ENCODE measurements at regions not wholly inside any gene's neighbourhood (a gene's known extent, or its start where the extent isn't known, plus 50 kb on each side); places are given as distances from the start of the nearest gene placed in this dataset.
"Not testable (repeated sequence)": the region's sequence is repeated elsewhere in the genome, so short reads cannot be mapped to it uniquely, and the experiment has no call there.

DNA sequence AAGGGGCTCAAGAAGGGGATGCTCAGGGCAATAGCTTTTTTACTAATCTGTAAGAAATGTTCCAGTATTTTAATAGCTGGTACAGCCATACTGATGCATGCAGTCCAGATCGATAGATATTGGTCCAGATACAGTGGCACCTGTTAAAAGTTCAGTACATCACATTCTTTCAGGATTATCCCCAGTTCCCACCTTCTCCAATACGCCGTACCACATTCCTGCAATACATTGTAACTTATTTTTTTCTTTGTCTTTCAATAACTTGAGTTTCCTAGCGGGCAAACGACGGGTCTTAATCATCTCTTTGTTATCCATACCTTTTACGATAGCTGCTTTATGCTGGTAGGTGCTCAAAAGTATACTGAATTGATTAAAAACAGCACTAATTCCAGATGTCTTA is 136.1 kb upstream of the NBPF19 start:
- not testable (repeated sequence) for H3K4me3 ChIP-seq (ENCODE audit: low read depth in 1 of 2, low read length in 2 of 2); H3K9ac ChIP-seq (ENCODE audit: low read length); H3K36me3 ChIP-seq (ENCODE audit: insufficient read depth, low read length); H3K9me3 ChIP-seq (ENCODE audit: low read length); H3K4me1 ChIP-seq (ENCODE audit: insufficient read depth, low read length); H3K27me3 ChIP-seq (ENCODE audit: control insufficient read depth in 1 of 2, insufficient read depth in 2 of 2, low read length in 2 of 2); H3K27ac ChIP-seq (ENCODE audit: low read depth, low read length)

DNA sequence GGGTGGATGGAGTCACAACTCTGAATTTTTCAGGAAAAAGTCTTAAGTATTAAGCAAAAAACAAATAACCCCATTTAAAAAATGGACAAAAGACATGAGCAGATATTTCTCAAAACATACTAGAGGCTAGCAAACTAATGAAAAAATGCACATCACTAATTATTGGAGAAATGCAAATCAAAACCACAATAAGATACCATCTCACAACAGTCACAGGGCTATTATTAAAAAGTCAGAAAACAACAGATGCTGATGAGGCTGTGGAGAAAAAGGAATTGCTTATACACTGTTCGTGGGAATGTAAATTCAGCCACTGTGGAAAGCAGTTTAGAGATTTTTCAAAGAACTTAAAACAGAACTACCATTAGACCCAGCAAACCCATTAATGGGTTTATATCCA is 125.4 kb upstream of the NBPF19 start:
- not testable (repeated sequence) for H3K27ac ChIP-seq (ENCODE audit: low read depth, low read length); H3K9ac ChIP-seq (ENCODE audit: low read length); H3K4me1 ChIP-seq (ENCODE audit: insufficient read depth, low read length); H3K9me3 ChIP-seq (ENCODE audit: low read length); H3K4me3 ChIP-seq (ENCODE audit: low read depth in 1 of 2, low read length in 2 of 2); H3K36me3 ChIP-seq (ENCODE audit: insufficient read depth, low read length); H3K27me3 ChIP-seq (ENCODE audit: control insufficient read depth in 1 of 2, insufficient read depth in 2 of 2, low read length in 2 of 2)

DNA sequence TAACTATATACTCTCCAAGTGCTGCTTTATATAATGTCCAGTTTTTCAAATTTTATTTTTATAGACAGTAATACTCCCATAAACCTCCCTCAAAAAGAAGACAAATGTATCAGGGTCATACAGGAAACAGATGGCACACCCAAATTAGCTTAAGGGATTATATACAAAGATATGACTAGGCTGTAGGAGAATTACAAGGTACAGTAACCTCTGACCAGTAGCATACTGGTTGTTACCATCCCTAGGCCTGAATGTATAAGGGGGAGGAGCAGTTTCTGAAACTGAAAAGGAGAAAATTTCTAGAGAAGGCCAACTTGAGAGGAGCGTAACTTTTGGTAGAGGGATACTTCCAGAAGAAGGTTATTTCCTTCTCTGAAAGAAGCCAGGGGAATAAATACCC is 122.6 kb upstream of the NBPF19 start:
- not testable (repeated sequence) for H3K9ac ChIP-seq (ENCODE audit: low read length); H3K27me3 ChIP-seq (ENCODE audit: control insufficient read depth in 1 of 2, insufficient read depth in 2 of 2, low read length in 2 of 2); H3K4me1 ChIP-seq (ENCODE audit: insufficient read depth, low read length); H3K27ac ChIP-seq (ENCODE audit: low read depth, low read length); H3K4me3 ChIP-seq (ENCODE audit: low read depth in 1 of 2, low read length in 2 of 2); H3K36me3 ChIP-seq (ENCODE audit: insufficient read depth, low read length); H3K9me3 ChIP-seq (ENCODE audit: low read length)

DNA sequence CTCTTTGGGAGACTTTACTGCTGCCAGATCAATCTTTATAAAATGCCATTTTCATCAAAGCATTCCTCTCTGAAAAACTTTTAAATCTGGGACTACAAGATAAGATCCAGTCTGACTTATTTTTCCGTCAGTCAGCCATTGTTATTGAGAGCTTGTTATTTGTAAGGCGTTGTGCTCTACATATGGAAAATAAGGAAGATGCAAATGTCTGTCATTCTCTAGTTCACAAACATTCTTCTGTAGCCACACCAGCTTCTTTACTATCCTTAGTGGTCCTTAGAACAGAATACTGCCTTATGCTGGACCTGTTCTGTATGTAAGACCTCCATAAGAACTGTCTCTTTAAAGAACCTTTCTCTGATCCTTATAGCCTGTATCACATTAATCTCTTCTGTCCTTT is 120.3 kb upstream of the NBPF19 start:
- not testable (repeated sequence) for H3K4me3 ChIP-seq (ENCODE audit: low read depth in 1 of 2, low read length in 2 of 2); H3K9ac ChIP-seq (ENCODE audit: low read length); H3K27me3 ChIP-seq (ENCODE audit: control insufficient read depth in 1 of 2, insufficient read depth in 2 of 2, low read length in 2 of 2); H3K27ac ChIP-seq (ENCODE audit: low read depth, low read length); H3K9me3 ChIP-seq (ENCODE audit: low read length); H3K36me3 ChIP-seq (ENCODE audit: insufficient read depth, low read length); H3K4me1 ChIP-seq (ENCODE audit: insufficient read depth, low read length)

DNA sequence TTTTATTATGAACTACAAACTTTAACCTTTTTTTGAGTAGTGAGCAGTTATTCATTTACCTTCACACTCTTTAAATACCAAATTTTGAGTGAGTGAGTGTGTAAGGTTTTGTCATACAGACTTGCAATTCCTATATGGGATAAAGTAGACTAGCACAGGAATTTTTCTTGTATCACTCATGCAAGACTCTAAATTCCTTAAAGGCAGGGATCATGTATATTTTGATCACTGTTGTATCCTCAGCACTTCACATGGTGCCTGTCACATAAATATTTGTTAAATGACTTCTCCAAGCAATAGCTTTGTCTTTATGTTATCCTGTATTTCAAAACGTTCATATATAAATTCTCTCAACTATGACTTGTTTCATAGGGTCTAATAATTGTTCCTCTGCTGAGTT is 119.1 kb upstream of the NBPF19 start:
- H3K9ac ChIP-seq (ENCODE audit: low read length); H3K4me3 ChIP-seq (ENCODE audit: low read depth in 1 of 2, low read length in 2 of 2); H3K36me3 ChIP-seq (ENCODE audit: insufficient read depth, low read length); H3K27ac ChIP-seq (ENCODE audit: low read depth, low read length); H3K4me1 ChIP-seq (ENCODE audit: insufficient read depth, low read length); H3K9me3 ChIP-seq (ENCODE audit: low read length); H3K27me3 ChIP-seq (ENCODE audit: control insufficient read depth in 1 of 2, insufficient read depth in 2 of 2, low read length in 2 of 2): not testable (repeated sequence)

DNA sequence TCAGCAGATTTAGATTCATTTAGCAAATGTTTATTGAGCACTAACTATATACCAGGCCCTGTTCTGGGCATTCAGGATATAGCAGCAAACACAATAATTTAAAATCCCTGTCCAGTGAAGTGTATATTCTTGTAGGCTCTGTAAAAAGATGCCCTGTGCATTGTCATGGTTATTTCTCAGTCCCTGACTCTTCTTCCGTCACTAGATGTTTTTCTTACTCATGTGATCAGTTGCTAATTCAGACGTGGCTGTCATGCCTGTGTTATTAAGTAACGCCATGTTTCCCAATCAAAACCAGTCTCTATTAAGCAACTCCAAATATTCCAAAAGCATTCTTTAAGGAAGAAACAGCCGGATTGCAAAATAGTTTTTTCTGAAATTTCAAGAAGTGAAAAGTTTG is 118.7 kb upstream of the NBPF19 start:
- H3K9me3 ChIP-seq (ENCODE audit: low read length); H3K4me1 ChIP-seq (ENCODE audit: insufficient read depth, low read length); H3K9ac ChIP-seq (ENCODE audit: low read length); H3K36me3 ChIP-seq (ENCODE audit: insufficient read depth, low read length); H3K4me3 ChIP-seq (ENCODE audit: low read depth in 1 of 2, low read length in 2 of 2); H3K27ac ChIP-seq (ENCODE audit: low read depth, low read length); H3K27me3 ChIP-seq (ENCODE audit: control insufficient read depth in 1 of 2, insufficient read depth in 2 of 2, low read length in 2 of 2): not testable (repeated sequence)

DNA sequence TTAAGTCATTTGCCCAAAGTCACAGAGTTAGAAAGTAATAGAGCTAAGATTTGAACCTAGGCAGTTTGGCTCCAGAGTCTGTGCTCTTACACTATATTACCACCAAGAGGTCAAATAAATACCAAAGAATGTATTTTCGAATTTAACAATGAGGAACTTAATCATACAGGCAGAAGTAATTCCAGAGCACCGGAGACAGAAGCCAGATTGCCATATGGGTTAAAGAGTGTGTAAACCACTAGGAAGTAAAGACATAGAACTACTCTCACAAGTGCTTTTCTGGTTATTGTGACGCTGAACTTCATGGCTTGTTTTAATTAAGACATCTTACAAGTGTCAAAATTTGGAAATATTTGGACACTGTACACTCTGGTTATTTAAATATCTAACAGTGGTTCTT is 114.5 kb upstream of the NBPF19 start:
- H3K4me1 ChIP-seq (ENCODE audit: insufficient read depth, low read length); H3K4me3 ChIP-seq (ENCODE audit: low read depth in 1 of 2, low read length in 2 of 2); H3K27ac ChIP-seq (ENCODE audit: low read depth, low read length); H3K9me3 ChIP-seq (ENCODE audit: low read length); H3K9ac ChIP-seq (ENCODE audit: low read length); H3K27me3 ChIP-seq (ENCODE audit: control insufficient read depth in 1 of 2, insufficient read depth in 2 of 2, low read length in 2 of 2); H3K36me3 ChIP-seq (ENCODE audit: insufficient read depth, low read length): not testable (repeated sequence)

DNA sequence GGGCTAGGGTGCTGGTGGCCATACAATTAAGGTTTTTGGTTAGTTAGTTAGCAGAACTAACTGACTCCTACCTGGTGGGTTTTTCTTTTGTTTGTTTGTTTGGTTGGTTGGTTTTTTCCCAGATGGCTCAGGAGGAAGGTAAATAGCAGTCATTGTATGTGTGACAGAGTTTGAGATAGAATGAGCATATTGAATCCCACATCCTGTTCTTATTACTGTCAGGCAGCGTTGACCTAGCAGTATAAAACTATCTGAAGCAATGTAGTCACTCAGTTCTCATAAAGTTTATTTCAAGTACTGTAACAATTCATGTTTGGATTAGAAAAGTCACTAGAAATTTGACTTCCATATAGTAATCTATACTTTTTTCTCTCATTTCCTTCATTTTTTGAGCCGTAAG is 113.5 kb upstream of the NBPF19 start:
- not testable (repeated sequence) for H3K9me3 ChIP-seq (ENCODE audit: low read length); H3K4me1 ChIP-seq (ENCODE audit: insufficient read depth, low read length); H3K9ac ChIP-seq (ENCODE audit: low read length); H3K27ac ChIP-seq (ENCODE audit: low read depth, low read length); H3K27me3 ChIP-seq (ENCODE audit: control insufficient read depth in 1 of 2, insufficient read depth in 2 of 2, low read length in 2 of 2); H3K36me3 ChIP-seq (ENCODE audit: insufficient read depth, low read length); H3K4me3 ChIP-seq (ENCODE audit: low read depth in 1 of 2, low read length in 2 of 2)

DNA sequence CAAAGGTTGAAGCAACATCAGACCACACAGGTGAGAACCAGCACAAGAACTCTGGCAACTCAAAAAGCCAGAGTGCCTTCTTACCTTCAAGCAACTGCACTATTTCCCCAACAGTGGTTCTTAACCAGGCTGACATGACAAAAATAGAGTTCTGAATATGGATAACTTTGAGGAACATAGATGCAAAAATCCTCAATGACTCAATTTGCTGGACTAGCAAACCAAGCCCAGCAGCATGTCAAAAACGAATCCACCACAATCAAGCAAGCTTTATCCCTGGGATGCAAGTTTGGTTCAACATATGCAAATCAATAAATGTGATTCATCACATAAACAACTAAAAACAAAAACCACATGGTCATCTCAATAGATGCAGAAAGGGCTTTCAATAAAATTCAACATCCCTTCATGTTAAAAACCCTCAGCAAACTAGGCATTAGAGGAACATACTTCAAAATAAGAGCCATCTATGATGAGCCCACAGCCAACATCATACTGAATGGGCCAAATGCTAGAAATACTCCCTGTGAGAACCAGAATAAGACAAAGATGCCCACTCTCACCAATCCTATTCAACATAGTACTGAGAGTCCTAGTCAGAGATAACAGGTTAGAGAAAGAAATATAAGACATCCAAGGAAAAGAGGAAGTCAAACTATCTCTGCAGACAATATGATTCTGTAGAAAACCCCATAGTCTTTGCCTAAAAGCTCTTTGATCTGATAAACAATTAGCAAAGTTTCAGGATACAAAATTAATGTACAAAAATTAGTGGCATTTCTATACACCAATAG is 110.5 kb upstream of the NBPF19 start:
- H3K4me3 ChIP-seq (ENCODE audit: low read depth in 1 of 2, low read length in 2 of 2); H3K27ac ChIP-seq (ENCODE audit: low read depth, low read length); H3K9me3 ChIP-seq (ENCODE audit: low read length); H3K4me1 ChIP-seq (ENCODE audit: insufficient read depth, low read length); H3K27me3 ChIP-seq (ENCODE audit: control insufficient read depth in 1 of 2, insufficient read depth in 2 of 2, low read length in 2 of 2); H3K36me3 ChIP-seq (ENCODE audit: insufficient read depth, low read length); H3K9ac ChIP-seq (ENCODE audit: low read length): not testable (repeated sequence)

DNA sequence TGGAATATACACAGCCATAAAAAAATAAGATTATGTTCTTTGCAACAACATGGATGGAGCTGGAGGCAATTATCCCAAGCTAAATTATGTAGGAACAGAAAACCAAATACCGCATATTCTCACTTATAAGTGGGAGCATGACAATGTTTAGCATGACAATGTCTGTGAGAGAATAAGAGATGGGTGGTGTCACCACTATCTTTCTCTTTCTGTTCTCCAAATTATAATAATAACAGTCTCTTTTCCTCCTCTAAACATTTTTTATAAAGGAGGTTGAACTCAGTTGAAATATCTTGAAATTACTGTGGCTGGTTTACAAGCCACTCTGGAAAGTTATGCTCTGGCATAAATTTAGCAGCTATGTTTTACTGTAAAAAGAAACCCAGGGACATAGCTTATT is 108.4 kb upstream of the NBPF19 start:
- not testable (repeated sequence) for H3K27ac ChIP-seq (ENCODE audit: low read depth, low read length); H3K36me3 ChIP-seq (ENCODE audit: insufficient read depth, low read length); H3K4me3 ChIP-seq (ENCODE audit: low read depth in 1 of 2, low read length in 2 of 2); H3K9ac ChIP-seq (ENCODE audit: low read length); H3K4me1 ChIP-seq (ENCODE audit: insufficient read depth, low read length); H3K27me3 ChIP-seq (ENCODE audit: control insufficient read depth in 1 of 2, insufficient read depth in 2 of 2, low read length in 2 of 2); H3K9me3 ChIP-seq (ENCODE audit: low read length)

DNA sequence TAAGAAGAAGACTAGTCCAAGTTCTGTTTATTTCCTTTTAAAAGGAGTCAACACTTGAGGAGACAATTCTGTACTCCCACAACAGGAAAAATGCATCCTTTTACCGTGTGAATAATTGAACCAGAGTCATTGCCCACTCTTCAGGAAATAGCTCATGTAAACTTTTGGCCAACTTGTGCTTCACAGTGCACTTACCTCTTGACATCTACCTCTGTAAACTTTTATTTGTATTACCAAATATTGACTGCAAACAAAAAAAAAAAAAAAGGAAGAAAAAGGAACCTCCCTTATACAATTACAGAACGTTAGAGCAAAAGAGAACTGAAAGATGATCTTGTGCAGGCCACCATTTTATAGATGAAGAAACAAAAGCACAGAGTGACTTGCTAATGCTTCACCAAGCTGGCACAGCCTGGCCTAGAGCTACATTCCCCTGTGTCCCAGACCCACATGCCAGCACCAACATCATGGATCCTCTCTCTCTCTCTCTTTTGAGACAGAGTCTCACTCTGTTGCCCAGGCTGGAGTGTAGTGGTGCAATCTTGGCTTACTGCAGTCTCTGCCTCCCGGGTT is 107.3 kb upstream of the NBPF19 start:
- H3K9ac ChIP-seq (ENCODE audit: low read length); H3K36me3 ChIP-seq (ENCODE audit: insufficient read depth, low read length); H3K27me3 ChIP-seq (ENCODE audit: control insufficient read depth in 1 of 2, insufficient read depth in 2 of 2, low read length in 2 of 2); H3K27ac ChIP-seq (ENCODE audit: low read depth, low read length); H3K4me3 ChIP-seq (ENCODE audit: low read depth in 1 of 2, low read length in 2 of 2); H3K9me3 ChIP-seq (ENCODE audit: low read length); H3K4me1 ChIP-seq (ENCODE audit: insufficient read depth, low read length): not testable (repeated sequence)

DNA sequence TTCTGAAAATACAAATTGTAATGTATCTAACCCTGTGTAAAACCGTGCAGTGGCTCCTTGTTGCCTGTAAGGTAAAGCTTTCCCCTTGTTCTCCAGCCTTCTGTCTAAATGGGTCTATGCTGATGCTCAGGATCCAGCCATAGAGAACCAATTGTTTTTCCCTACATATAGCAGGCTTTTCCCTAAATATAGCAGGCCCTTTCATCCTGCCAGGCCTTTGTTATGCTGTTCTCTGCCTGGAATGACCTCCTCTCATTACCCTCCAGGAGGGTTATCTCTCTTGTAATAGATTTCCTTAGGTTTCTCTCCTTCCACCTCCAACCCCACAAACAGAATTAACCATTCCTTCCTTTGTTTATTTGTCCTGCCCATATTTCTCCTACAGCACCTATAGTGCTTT is 106.5 kb upstream of the NBPF19 start:
- H3K27ac ChIP-seq (ENCODE audit: low read depth, low read length); H3K36me3 ChIP-seq (ENCODE audit: insufficient read depth, low read length); H3K9ac ChIP-seq (ENCODE audit: low read length); H3K27me3 ChIP-seq (ENCODE audit: control insufficient read depth in 1 of 2, insufficient read depth in 2 of 2, low read length in 2 of 2); H3K9me3 ChIP-seq (ENCODE audit: low read length); H3K4me1 ChIP-seq (ENCODE audit: insufficient read depth, low read length); H3K4me3 ChIP-seq (ENCODE audit: low read depth in 1 of 2, low read length in 2 of 2): not testable (repeated sequence)
